Hepatocyte (in vitro differentiated cells): ENCODE measurements at regions not wholly inside any gene's neighbourhood (a gene's known extent, or its start where the extent isn't known, plus 50 kb on each side); places are given as distances from the start of the nearest gene placed in this dataset.

ENCODE experiments used
- DNase-seq: peaks from one replicate; pipeline ENCODE4 v3.0.0-alpha.2; 2016; ENCODE audit warnings: low spot score
- H2AFZ ChIP-seq: fragments of 200-600 bp; sonication (generic); 2 replicates; pipeline ENCODE4 v1.6.0; 2016; ENCODE audit warnings: antibody characterized with exemption, mild to moderate bottlenecking
- H3K27ac ChIP-seq: fragments of 200-600 bp; sonication (generic); 2 replicates; pipeline ENCODE4 v1.5.1; 2016; ENCODE audit warnings: mild to moderate bottlenecking
- H3K27me3 ChIP-seq: fragments of 200-600 bp; sonication (generic); 2 replicates; pipeline ENCODE4 v1.6.1; 2016
- H3K36me3 ChIP-seq: fragments of 200-600 bp; sonication (generic); replicated peaks from 2 replicates; pipeline ENCODE4 v1.5.1; 2016; ENCODE audit warnings: low read depth; ENCODE audit not compliant: insufficient read depth
- H3K4me1 ChIP-seq: fragments of 200-600 bp; sonication (generic); 2 replicates; pipeline ENCODE4 v1.5.1; 2016; ENCODE audit warnings: mild to moderate bottlenecking, moderate library complexity; ENCODE audit not compliant: insufficient read depth
- H3K4me2 ChIP-seq: fragments of 200-600 bp; sonication (generic); 2 replicates; pipeline ENCODE4 v1.6.0; 2016
- H3K4me3 ChIP-seq: fragments of 200-600 bp; sonication (generic); 2 replicates; pipeline ENCODE4 v1.5.1; 2016; ENCODE audit warnings: mild to moderate bottlenecking
- H3K79me2 ChIP-seq: fragments of 200-600 bp; sonication (generic); 2 replicates; pipeline ENCODE4 v1.6.0; 2017; ENCODE audit warnings: mild to moderate bottlenecking
- H3K9me2 ChIP-seq: fragments of 200-600 bp; sonication (generic); replicated peaks from 2 replicates; pipeline ENCODE4 v1.6.0; 2017; ENCODE audit warnings: mild to moderate bottlenecking; ENCODE audit not compliant: insufficient read depth
- H3K9me3 ChIP-seq: fragments of 200-600 bp; sonication (generic); 2 replicates; pipeline ENCODE4 v1.5.1; 2016; ENCODE audit warnings: low read depth, mild to moderate bottlenecking
- H4K20me1 ChIP-seq: fragments of 200-600 bp; sonication (generic); 2 replicates; pipeline ENCODE4 v1.6.0; 2016; ENCODE audit warnings: mild to moderate bottlenecking; ENCODE audit not compliant: insufficient read depth, poor library complexity, severe bottlenecking
- EZH2 ChIP-seq: fragments of 200-600 bp; sonication (generic); IDR thresholded peaks from 2 replicates; pipeline ENCODE4 v1.6.1; 2016; ENCODE audit warnings: antibody characterized with exemption, mild to moderate bottlenecking, borderline replicate concordance
- EZH2phosphoT487 ChIP-seq: fragments of 200-600 bp; sonication (generic); IDR thresholded peaks from one replicate; pipeline ENCODE4 v1.6.1; 2018; ENCODE audit warnings: antibody characterized with exemption, mild to moderate bottlenecking, low read depth, moderate library complexity; ENCODE audit not compliant: unreplicated experiment, severe bottlenecking
- WGBS: methylation state at CpG from one replicate; pipeline ENCODE4 v1.1.6; 2016; ENCODE audit warnings: low lambda C conversion rate; ENCODE audit errors: missing lambda C conversion rate; 5-methylcytosine and 5-hydroxymethylcytosine counted together
- TF ChIP-seq, protein P1 (sequence below): fragments of 200-600 bp; sonication (generic); IDR thresholded peaks from 2 replicates; pipeline ENCODE4 v1.5.1; 2016; ENCODE audit warnings: antibody characterized with exemption, mild to moderate bottlenecking; ENCODE audit not compliant: poor library complexity

DNA sequence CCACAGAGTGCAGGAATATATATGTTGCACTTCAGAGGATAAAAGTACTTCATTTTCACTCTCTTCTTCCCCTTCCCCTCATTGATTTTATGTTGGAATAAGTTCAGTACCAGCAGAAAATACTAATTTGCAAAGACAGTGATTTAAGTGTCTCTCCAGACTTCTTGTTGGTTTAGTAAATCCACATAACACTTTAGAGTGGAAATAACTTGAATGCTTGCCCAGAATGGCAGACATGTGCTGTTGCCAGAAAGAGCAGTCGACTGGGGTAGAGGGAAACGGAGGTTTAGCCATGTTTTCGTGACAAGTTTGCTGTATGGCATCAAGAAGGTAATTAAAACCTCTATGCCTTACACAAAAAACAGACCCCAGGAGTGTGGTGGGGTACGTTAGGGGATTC is 246.0 kb upstream of the CXCR4 start:
- WGBS: 71% methylated on average over 4 of the region's 4 CpGs
- no peaks in the 10 kb centered on the region for H3K4me1 ChIP-seq
- no peaks in the 10 kb centered on the region for H4K20me1 ChIP-seq
- no peak overlapping the region for H3K27ac ChIP-seq
- no peaks in the 10 kb centered on the region for H3K27me3 ChIP-seq
- no peak overlapping the region for H3K4me2 ChIP-seq
- no peaks in the 10 kb centered on the region for H3K9me3 ChIP-seq
- no peak for TF ChIP-seq EZH2
- no peak for TF ChIP-seq EZH2phosphoT487
- TF ChIP-seq, protein P1, sequence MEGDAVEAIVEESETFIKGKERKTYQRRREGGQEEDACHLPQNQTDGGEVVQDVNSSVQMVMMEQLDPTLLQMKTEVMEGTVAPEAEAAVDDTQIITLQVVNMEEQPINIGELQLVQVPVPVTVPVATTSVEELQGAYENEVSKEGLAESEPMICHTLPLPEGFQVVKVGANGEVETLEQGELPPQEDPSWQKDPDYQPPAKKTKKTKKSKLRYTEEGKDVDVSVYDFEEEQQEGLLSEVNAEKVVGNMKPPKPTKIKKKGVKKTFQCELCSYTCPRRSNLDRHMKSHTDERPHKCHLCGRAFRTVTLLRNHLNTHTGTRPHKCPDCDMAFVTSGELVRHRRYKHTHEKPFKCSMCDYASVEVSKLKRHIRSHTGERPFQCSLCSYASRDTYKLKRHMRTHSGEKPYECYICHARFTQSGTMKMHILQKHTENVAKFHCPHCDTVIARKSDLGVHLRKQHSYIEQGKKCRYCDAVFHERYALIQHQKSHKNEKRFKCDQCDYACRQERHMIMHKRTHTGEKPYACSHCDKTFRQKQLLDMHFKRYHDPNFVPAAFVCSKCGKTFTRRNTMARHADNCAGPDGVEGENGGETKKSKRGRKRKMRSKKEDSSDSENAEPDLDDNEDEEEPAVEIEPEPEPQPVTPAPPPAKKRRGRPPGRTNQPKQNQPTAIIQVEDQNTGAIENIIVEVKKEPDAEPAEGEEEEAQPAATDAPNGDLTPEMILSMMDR: no peak
- no peak overlapping the region for H3K4me3 ChIP-seq
- DNase-seq: no peak
- no peaks in the 10 kb centered on the region for H3K9me2 ChIP-seq
- no peaks in the 10 kb centered on the region for H3K79me2 ChIP-seq
- no peak overlapping the region for H2AFZ ChIP-seq
- H3K36me3 ChIP-seq: no peaks in the 10 kb centered on the region

DNA sequence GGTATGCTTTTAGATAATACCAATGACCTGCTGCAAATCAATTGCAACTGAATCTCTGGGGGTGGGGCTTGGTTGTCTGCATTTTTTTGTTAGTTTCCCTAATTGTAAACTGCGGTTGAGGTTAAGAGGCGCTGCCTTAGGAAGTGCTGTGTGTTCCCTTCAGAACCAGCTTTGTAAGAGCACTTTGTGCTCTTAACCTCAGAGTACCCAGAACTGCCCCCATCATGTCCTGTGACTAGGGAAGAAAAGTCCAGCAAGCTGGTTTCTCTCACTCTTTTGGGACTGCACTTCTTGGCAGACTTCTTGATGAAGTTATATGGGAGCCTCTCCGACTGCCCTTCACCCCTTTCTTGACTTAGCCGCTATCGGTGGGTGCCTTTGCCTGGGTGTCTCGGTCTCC is 245.5 kb upstream of the CXCR4 start:
- no peak for DNase-seq
- Histone ChIP-seq H3K79me2 (no peaks in the 10 kb centered on the region), H2AFZ (no peak overlapping the region), H3K4me2 (no peak overlapping the region), H3K9me2 (no peaks in the 10 kb centered on the region), H3K9me3 (no peaks in the 10 kb centered on the region), H3K36me3 (no peaks in the 10 kb centered on the region), H3K4me1 (no peaks in the 10 kb centered on the region), H3K4me3 (no peak overlapping the region), H3K27ac (no peak overlapping the region), H3K27me3 (no peaks in the 10 kb centered on the region), H4K20me1 (no peaks in the 10 kb centered on the region)
- TF ChIP-seq EZH2: no peak
- TF ChIP-seq, protein P1: no peak
- TF ChIP-seq EZH2phosphoT487: no peak
- WGBS: 86% methylated on average over 6 of the region's 6 CpGs

DNA sequence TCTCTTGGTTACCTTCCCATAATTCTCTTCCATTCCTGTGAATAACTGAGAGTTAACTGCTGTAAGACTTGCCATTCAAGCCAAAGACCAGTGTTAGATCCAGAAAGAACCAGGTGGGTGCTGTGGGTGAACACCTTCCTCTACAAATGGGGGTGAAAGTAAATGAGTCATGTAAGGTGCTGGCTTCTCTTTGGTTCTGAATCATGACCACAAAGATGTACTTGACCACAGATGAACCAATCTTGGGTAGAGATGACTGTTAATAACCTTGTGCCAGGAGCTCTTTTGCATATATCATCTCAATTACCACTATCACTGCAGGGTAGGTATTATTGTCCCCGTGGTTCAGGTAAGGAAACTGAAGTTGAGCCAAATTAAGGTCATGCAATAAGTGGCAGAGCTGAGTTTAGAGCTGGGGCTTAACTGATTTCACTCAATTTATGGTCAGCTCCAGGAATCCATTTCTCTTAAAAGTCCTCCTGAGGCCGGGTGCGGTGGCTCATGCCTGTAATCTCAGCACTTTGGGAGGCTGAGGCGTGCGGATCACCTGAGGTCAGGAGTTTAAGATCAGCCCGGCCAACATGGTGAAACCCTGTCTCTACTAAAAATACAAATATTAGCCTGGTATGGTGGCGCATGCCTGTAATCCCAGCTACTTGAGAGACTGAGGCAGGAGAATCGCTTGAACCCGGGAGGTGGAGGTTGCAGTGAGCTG is 244.9 kb upstream of the CXCR4 start:
- 93% methylated on average over 9 of the region's 9 CpGs for WGBS
- DNase-seq: no peak
- no peaks in the 10 kb centered on the region for H3K79me2 ChIP-seq
- TF ChIP-seq EZH2phosphoT487: no peak
- TF ChIP-seq, protein P1: no peak
- TF ChIP-seq EZH2: no peak
- no peaks in the 10 kb centered on the region for H4K20me1 ChIP-seq
- H3K9me2 ChIP-seq: no peaks in the 10 kb centered on the region
- no peak overlapping the region for H3K4me2 ChIP-seq
- no peaks in the 10 kb centered on the region for H3K27me3 ChIP-seq
- H3K36me3 ChIP-seq: no peaks in the 10 kb centered on the region
- H3K27ac ChIP-seq: no peak overlapping the region
- no peaks in the 10 kb centered on the region for H3K9me3 ChIP-seq
- H3K4me3 ChIP-seq: no peak overlapping the region
- no peaks in the 10 kb centered on the region for H3K4me1 ChIP-seq
- no peak overlapping the region for H2AFZ ChIP-seq

DNA sequence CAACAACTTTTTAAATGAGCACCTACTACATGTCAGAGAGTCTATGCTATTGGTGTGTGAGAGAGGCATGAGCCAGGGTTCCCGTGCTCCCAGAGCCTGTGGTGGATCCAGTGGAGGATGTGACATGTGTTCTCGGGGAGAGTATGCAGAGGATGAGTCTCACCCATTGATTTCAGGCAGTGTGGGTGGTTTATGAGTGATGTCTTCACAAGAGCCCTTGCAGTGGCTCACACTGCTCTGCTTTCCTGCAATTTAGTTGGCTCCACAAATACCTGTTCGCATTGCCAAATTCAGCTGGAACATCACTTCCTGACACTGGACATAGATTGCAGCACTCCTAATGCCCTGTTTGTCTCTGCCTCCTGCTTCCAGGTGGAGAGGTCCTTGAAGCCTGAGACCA is 243.6 kb upstream of the CXCR4 start:
- Histone ChIP-seq H3K27ac (no peak overlapping the region), H2AFZ (no peak overlapping the region), H3K27me3 (no peaks in the 10 kb centered on the region), H3K4me1 (no peaks in the 10 kb centered on the region), H4K20me1 (no peaks in the 10 kb centered on the region), H3K4me2 (no peak overlapping the region), H3K9me3 (no peaks in the 10 kb centered on the region), H3K79me2 (no peaks in the 10 kb centered on the region), H3K4me3 (no peak overlapping the region), H3K9me2 (no peaks in the 10 kb centered on the region), H3K36me3 (no peaks in the 10 kb centered on the region)
- TF ChIP-seq EZH2phosphoT487 (no peak), EZH2 (no peak)
- TF ChIP-seq, protein P1: no peak
- 95% methylated on average over 3 of the region's 3 CpGs for WGBS
- no peak for DNase-seq
